HL-60 (cell line): ENCODE measurements at regions not wholly inside any gene's neighbourhood (a gene's known extent, or its start where the extent isn't known, plus 50 kb on each side); places are given as distances from the start of the nearest gene placed in this dataset.

Source experiments
- DNase-seq, 2 experiments: peaks; one replicate each; pipeline ENCODE4 v3.0.0-alpha.2; 2010 to 2020; ENCODE audit warnings: low read depth in 1 of 2, low spot score in 1 of 2
- H3K27ac ChIP-seq: fragments of 250-450 bp; sonication (Bioruptor Pico); replicated peaks from 2 replicates; pipeline ENCODE4 v1.5.1; 2020; ENCODE audit warnings: mild to moderate bottlenecking, moderate library complexity
- H3K27me3 ChIP-seq: fragments of 250-450 bp; sonication (Bioruptor Pico); 2 replicates; pipeline ENCODE4 v1.5.1; 2021; ENCODE audit warnings: mild to moderate bottlenecking, moderate library complexity; ENCODE audit not compliant: insufficient read depth, poor library complexity, severe bottlenecking
- H3K4me3 ChIP-seq: replicated peaks from 2 replicates; pipeline ENCODE4 v1.5.1; 2011; ENCODE audit warnings: mild to moderate bottlenecking, control low read depth, low read length; ENCODE audit not compliant: insufficient read depth
- CTCF ChIP-seq: IDR thresholded peaks from one replicate; pipeline ENCODE4 v1.5.1; 2011; ENCODE audit warnings: low read length, control low read depth, inconsistent platforms; ENCODE audit not compliant: insufficient read depth
- GABPA ChIP-seq: IDR thresholded peaks from 2 replicates; pipeline ENCODE4 v1.6.1; 2012; ENCODE audit warnings: low read depth
- POLR2AphosphoS5 ChIP-seq: IDR thresholded peaks from 2 replicates; pipeline ENCODE4 v1.6.1; 2012; ENCODE audit warnings: low read depth
- REST ChIP-seq: IDR thresholded peaks from 2 replicates; pipeline ENCODE4 v1.6.1; 2012; ENCODE audit warnings: low read depth; ENCODE audit not compliant: insufficient replicate concordance
- SPI1 ChIP-seq: IDR thresholded peaks from 2 replicates; pipeline ENCODE4 v1.6.1; 2012; ENCODE audit warnings: low read depth, mild to moderate bottlenecking, borderline replicate concordance

- no peak for DNase-seq
- TF ChIP-seq SPI1 (no peak), GABPA (no peak), REST (no peak), POLR2AphosphoS5 (no peak), CTCF (no peak)
- Histone ChIP-seq H3K4me3 (no peak overlapping the region), H3K27ac (no peak overlapping the region), H3K27me3 (no peaks in the 10 kb centered on the region)
Observed at GRCh38 chr18:24885276-24885675, 424.8 kb downstream of the HRH4 start.

DNA sequence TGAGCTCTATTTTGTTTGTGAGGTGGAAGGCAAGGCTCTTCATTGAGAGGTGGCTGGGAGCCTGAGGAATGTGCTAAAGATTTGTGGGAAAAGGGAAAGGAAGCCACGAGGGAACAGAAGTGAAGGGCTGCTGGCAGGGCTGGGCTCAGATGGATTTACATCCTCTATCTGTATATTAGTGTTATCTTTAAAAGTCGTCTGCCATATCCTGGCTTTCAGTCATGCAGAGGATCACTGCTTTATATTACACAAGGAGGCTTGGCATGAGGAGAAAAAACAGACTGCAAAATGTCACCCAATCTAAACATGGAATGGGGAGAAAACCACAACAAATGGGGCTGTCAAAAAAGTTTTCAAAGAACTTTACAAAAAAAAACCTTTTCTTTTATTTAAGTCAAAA is 434.4 kb downstream of the HRH4 start:
- no peak for DNase-seq

GRCh38 chr18:24897461-24897860 is 437.0 kb downstream of the HRH4 start:
- Histone ChIP-seq H3K27ac (no peak overlapping the region), H3K27me3 (no peaks in the 10 kb centered on the region), H3K4me3 (no peak overlapping the region)
- TF ChIP-seq CTCF (no peak), SPI1 (no peak), REST (no peak), GABPA (no peak), POLR2AphosphoS5 (no peak)
- no peak for DNase-seq

More for the DNA sequence above, 434.4 kb downstream of the HRH4 start:
- Histone ChIP-seq H3K4me3 (no peak overlapping the region), H3K27me3 (no peaks in the 10 kb centered on the region), H3K27ac (no peak overlapping the region)
- TF ChIP-seq REST = no peak
- TF ChIP-seq GABPA = no peak
- TF ChIP-seq POLR2AphosphoS5 = no peak
- TF ChIP-seq SPI1 = no peak
- TF ChIP-seq CTCF = no peak
